A673 (cell line): ENCODE measurements at regions not wholly inside any gene's neighbourhood (a gene's known extent, or its start where the extent isn't known, plus 50 kb on each side); places are given as distances from the start of the nearest gene placed in this dataset.

Source experiments
- BruUV-seq: library from RNA; stranded (reverse); fragments of 400-500 nt; replicated peaks from 2 replicates; lab custom pipeline; 2021; lab: Mats Ljungman, UMichigan
- CTCF ChIA-PET: fragments of 300-600 bp; sonication (Branson Sonifier 250); formaldehyde crosslinking; loops from one replicate; lab custom pipeline; 2022; ENCODE audit warnings: antibody characterized with exemption; lab: Charles Lee
- POLR2A ChIA-PET: fragments of 300-600 bp; sonication (Branson Sonifier 250); formaldehyde crosslinking; loops from one replicate; lab custom pipeline; 2022; ENCODE audit warnings: antibody characterized with exemption; ENCODE audit not compliant: low non-redundant PET; lab: Charles Lee
- DNase-seq: peaks from one replicate; pipeline ENCODE4 v3.0.0-alpha.2; 2015; ENCODE audit warnings: low spot score
- H3K27ac ChIP-seq: fragments of 200-600 bp; sonication (generic); 2 replicates; pipeline ENCODE4 v1.5.1; 2016; ENCODE audit warnings: mixed run types, low read depth, mild to moderate bottlenecking, mixed read lengths, antibody characterized with exemption, low read length; ENCODE audit not compliant: poor library complexity, severe bottlenecking
- H3K27me3 ChIP-seq: fragments of 200-600 bp; sonication (generic); replicated peaks from 2 replicates; pipeline ENCODE4 v1.6.1; 2017; ENCODE audit warnings: mixed run types, low read depth, mild to moderate bottlenecking, mixed read lengths, antibody characterized with exemption, low read length; ENCODE audit not compliant: insufficient read depth, poor library complexity
- H3K36me3 ChIP-seq: fragments of 200-600 bp; sonication (generic); 2 replicates; pipeline ENCODE4 v1.6.1; 2016; ENCODE audit warnings: mixed run types, mild to moderate bottlenecking, mixed read lengths, antibody characterized with exemption, low read length; ENCODE audit not compliant: insufficient read depth, poor library complexity, severe bottlenecking
- H3K4me1 ChIP-seq: fragments of 200-600 bp; sonication (generic); 2 replicates; pipeline ENCODE4 v1.6.1; 2017; ENCODE audit warnings: mixed run types, mild to moderate bottlenecking, mixed read lengths, antibody characterized with exemption, low read length; ENCODE audit not compliant: insufficient read depth, poor library complexity, severe bottlenecking
- H3K4me3 ChIP-seq: fragments of 200-600 bp; sonication (generic); 2 replicates; pipeline ENCODE4 v1.5.1; 2016; ENCODE audit warnings: low read depth, mixed run types, mild to moderate bottlenecking, mixed read lengths, low read length; ENCODE audit not compliant: poor library complexity, severe bottlenecking
- H3K9me3 ChIP-seq: fragments of 200-600 bp; sonication (generic); 2 replicates; pipeline ENCODE4 v1.6.1; 2016; ENCODE audit warnings: mixed run types, low read depth, mild to moderate bottlenecking, mixed read lengths, antibody characterized with exemption, low read length; ENCODE audit not compliant: poor library complexity, severe bottlenecking
- EZH2 ChIP-seq: fragments of 200-600 bp; sonication (generic); IDR thresholded peaks from 2 replicates; pipeline ENCODE4 v1.6.1; 2017; ENCODE audit warnings: borderline replicate concordance, low read depth, mild to moderate bottlenecking, mixed read lengths, antibody characterized with exemption, low read length; ENCODE audit not compliant: poor library complexity, severe bottlenecking
- intact Hi-C: fragments of 100-400 bp; cut with micrococcal nuclease; formaldehyde crosslinking; loops from one replicate; pipeline ENCODE4 v1.10.0; 2022; ENCODE audit not compliant: unreplicated experiment
- TF ChIP-seq, protein P1 (sequence below): fragments of 300-800, 200-600 bp; sonication (generic); conservative IDR thresholded peaks from 2 replicates; pipeline ENCODE4 v1.5.1; 2017; ENCODE audit warnings: low read depth, mild to moderate bottlenecking, antibody characterized with exemption, low read length, moderate library complexity, mixed read lengths

DNA sequence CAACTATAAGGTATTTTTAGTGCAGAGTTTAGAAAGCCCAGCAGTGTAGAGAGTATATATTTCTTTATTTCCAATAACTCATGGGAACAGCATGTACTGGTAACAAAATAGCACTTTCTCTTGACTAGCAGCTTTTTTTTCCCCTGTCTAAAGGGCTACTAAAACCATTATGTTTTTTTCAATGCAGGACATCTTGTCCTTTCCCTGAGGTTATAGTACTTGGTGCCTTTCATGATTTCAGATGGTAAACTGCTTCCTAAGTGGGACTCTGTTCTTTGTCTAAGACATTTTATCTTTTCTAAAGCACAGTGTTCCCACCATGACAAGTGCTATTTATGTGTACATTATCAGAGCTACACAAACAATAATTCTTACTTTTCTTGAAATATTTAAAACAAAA, 122.3 kb downstream of the SLC24A2 start:
- BruUV-seq = no TSS peak
- no peak overlapping the region for H3K27ac ChIP-seq
- CTCF ChIA-PET = no interaction called here
- POLR2A ChIA-PET = no interaction called here
- no peaks in the 10 kb centered on the region for H3K27me3 ChIP-seq
- no peaks in the 10 kb centered on the region for H3K36me3 ChIP-seq
- H3K4me1 ChIP-seq = no peaks in the 10 kb centered on the region
- DNase-seq = no peak
- no peak overlapping the region for H3K4me3 ChIP-seq
- H3K9me3 ChIP-seq = no peaks in the 10 kb centered on the region
- TF ChIP-seq EZH2 = no peak
- TF ChIP-seq, protein P1, sequence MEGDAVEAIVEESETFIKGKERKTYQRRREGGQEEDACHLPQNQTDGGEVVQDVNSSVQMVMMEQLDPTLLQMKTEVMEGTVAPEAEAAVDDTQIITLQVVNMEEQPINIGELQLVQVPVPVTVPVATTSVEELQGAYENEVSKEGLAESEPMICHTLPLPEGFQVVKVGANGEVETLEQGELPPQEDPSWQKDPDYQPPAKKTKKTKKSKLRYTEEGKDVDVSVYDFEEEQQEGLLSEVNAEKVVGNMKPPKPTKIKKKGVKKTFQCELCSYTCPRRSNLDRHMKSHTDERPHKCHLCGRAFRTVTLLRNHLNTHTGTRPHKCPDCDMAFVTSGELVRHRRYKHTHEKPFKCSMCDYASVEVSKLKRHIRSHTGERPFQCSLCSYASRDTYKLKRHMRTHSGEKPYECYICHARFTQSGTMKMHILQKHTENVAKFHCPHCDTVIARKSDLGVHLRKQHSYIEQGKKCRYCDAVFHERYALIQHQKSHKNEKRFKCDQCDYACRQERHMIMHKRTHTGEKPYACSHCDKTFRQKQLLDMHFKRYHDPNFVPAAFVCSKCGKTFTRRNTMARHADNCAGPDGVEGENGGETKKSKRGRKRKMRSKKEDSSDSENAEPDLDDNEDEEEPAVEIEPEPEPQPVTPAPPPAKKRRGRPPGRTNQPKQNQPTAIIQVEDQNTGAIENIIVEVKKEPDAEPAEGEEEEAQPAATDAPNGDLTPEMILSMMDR = no peak
- intact Hi-C loops = no loop called here

DNA sequence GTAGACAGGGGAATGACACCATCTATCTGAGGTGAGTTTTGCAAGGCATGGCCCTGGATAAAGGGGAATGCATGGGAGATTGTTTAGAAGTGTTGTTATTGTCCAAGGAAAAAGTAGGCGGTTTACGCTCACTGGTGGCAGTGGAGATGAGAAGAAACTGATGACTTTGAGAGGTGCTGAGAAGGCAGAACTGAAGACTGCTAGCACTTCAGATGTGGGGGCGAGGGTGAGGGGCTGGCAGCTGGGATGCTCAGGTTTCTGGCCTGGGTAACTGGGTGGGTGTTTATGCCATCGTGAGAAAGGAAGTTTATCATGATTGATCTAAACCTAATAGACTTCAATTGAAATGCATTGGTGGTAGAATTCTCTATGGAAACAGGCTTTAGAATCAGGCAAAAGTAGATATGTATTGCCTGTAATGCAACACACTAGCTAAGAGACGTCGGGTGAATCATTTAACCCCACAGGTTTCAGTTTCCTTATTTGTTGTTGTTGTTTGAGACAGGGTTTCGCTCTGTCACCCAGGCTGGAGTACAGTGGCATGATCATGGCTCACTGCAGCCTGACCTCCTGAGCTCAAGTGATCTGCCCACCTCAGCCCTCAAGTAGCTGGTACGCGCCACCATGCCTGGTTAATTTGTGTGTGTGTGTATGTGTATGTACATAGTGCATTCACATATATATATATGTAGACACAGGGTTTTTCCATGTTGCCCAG, 123.5 kb downstream of the SLC24A2 start:
- intact Hi-C loops = no loop called here
- no peak for TF ChIP-seq EZH2
- TF ChIP-seq, protein P1 = no peak
- DNase-seq = no peak
- no peaks in the 10 kb centered on the region for H3K36me3 ChIP-seq
- H3K4me3 ChIP-seq = no peak overlapping the region
- no peaks in the 10 kb centered on the region for H3K4me1 ChIP-seq
- POLR2A ChIA-PET = no interaction called here
- no peak overlapping the region for H3K27ac ChIP-seq
- CTCF ChIA-PET = no interaction called here
- no TSS peak for BruUV-seq
- no peaks in the 10 kb centered on the region for H3K27me3 ChIP-seq
- no peaks in the 10 kb centered on the region for H3K9me3 ChIP-seq

DNA sequence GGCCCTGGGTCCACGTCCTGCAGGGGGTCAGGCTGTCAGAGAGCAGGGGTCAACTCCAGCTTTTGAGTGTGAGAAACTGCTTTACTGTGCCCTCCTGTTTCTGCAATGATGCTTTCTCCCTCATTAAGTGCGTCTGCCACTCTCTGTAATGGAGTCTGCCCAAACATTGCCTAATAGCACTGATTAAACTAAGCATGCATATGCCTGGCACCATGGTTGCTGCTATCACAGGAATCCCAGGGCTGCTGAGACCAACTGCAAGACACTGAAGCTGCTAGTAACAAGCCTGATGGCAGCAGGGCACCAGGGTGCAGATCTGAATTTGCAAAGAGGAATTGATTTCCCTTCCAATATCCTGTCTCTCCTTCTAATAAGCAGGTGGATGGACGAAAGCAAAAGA, 125.3 kb downstream of the SLC24A2 start:
- Histone ChIP-seq H3K27me3 (no peaks in the 10 kb centered on the region), H3K9me3 (no peaks in the 10 kb centered on the region), H3K4me3 (no peak overlapping the region), H3K36me3 (no peaks in the 10 kb centered on the region), H3K4me1 (no peaks in the 10 kb centered on the region), H3K27ac (no peak overlapping the region)
- ChIA-PET POLR2A (no interaction called here), CTCF (no interaction called here)
- intact Hi-C loops = no loop called here
- TF ChIP-seq EZH2 = no peak
- TF ChIP-seq, protein P1 = no peak
- BruUV-seq = no TSS peak
- no peak for DNase-seq
